Lower lobe of right lung (tissue), 2 donors: ENCODE measurements at regions not wholly inside any gene's neighbourhood (a gene's known extent, or its start where the extent isn't known, plus 50 kb on each side); places are given as distances from the start of the nearest gene placed in this dataset.
"Not testable (repeated sequence)": the region's sequence is repeated elsewhere in the genome, so short reads cannot be mapped to it uniquely, and the experiment has no call there.

Experiments
- ATAC-seq, 2 donors: fragments of 200-7000 bp; cut with Tn5 transposase; one replicate each; pipeline ENCODE4 v1.9.1; 2020 to 2022; ENCODE audit warnings: mild to moderate bottlenecking in 2 of 2, moderate library complexity in 2 of 2
- DNase-seq: peaks from one replicate; pipeline ENCODE4 v3.0.0-alpha.2; 2020
- H3K27ac ChIP-seq: fragments of 200-600 bp; one replicate; pipeline ENCODE4 v1.8.0; 2022
- H3K27me3 ChIP-seq: fragments of 200-600 bp; one replicate; pipeline ENCODE4 v1.8.0; 2022; ENCODE audit warnings: low read depth
- H3K36me3 ChIP-seq: fragments of 200-600 bp; one replicate; pipeline ENCODE4 v1.8.0; 2022; ENCODE audit warnings: mild to moderate bottlenecking
- H3K4me1 ChIP-seq: fragments of 200-600 bp; one replicate; pipeline ENCODE4 v1.8.0; 2022
- H3K4me3 ChIP-seq: fragments of 200-600 bp; one replicate; pipeline ENCODE4 v1.8.0; 2022; ENCODE audit warnings: mild to moderate bottlenecking
- H3K9me3 ChIP-seq: fragments of 200-600 bp; one replicate; pipeline ENCODE4 v1.8.0; 2022
- intact Hi-C: fragments of 100-400 bp; cut with DNase I; formaldehyde crosslinking; loops from one replicate; pipeline ENCODE4 v1.11.0; 2022
- TF ChIP-seq, protein P1 (sequence below): fragments of 200-600 bp; IDR thresholded peaks from one replicate; pipeline ENCODE4 v1.8.0; 2022; ENCODE audit warnings: antibody characterized with exemption, mild to moderate bottlenecking
- donor health status: DM: no; HTN: yes; CAD: no; lungs with severe emphysema.

DNA sequence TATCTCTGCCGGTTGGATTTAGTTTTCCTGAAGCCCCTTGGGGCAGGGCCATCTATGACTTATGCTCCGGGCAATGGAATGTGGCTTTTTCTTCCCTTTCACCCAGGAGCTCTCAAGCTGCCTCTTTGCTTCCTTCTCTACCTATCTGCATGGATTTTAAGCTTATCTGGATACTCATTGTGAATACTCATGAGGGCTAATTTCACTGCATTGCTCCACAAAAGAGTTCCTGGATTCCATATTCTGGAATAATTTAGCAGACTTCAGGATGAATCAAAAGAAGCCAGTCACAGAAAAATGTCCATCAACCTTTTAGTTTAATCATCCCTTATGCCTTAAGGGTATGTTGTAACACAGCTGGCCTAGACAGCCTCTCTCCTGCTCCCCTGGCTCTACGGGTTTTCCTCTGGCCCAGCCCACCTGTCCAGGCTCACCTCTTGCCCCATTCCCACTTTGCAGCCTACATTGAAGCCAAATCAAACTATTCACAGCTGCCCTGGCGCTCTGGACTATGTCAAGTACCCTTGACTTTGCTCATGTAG lies 122.8 kb upstream of the RMDN2 start:
- Histone ChIP-seq H3K36me3 (no peaks in the 10 kb centered on the region), H3K27me3 (no peaks in the 10 kb centered on the region), H3K4me3 (no peak overlapping the region), H3K9me3 (no peaks in the 10 kb centered on the region), H3K4me1 (peaks cover 7% of the 10 kb centered on the region), H3K27ac (no peak overlapping the region)
- intact Hi-C loops = no loop called here
- TF ChIP-seq, protein P1, sequence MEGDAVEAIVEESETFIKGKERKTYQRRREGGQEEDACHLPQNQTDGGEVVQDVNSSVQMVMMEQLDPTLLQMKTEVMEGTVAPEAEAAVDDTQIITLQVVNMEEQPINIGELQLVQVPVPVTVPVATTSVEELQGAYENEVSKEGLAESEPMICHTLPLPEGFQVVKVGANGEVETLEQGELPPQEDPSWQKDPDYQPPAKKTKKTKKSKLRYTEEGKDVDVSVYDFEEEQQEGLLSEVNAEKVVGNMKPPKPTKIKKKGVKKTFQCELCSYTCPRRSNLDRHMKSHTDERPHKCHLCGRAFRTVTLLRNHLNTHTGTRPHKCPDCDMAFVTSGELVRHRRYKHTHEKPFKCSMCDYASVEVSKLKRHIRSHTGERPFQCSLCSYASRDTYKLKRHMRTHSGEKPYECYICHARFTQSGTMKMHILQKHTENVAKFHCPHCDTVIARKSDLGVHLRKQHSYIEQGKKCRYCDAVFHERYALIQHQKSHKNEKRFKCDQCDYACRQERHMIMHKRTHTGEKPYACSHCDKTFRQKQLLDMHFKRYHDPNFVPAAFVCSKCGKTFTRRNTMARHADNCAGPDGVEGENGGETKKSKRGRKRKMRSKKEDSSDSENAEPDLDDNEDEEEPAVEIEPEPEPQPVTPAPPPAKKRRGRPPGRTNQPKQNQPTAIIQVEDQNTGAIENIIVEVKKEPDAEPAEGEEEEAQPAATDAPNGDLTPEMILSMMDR = no peak
- peak; percentile 98 to 99 for ATAC-seq
- DNase-seq = peak; percentile 80

DNA sequence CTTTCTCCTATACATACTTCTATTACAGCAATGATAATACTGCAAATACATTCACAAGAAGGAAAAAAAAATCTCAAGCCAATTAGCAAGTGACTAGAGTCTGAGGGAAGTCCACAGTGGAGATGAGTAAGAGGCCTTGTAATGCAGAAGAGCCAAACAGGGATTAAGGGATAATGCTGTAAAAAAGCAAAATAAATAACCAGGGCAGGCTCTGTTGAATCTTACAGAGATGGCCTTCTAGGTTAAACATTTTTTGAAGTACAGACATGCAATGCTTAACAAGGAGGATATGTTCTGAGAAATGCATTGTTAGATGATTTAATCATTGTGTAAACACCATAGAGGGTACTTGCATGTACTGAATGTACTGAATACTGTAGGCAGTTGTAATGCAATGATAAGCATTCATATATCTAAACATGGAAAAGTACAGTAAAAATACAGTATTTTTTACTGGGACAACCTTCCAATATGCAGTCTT lies 122.1 kb upstream of the RMDN2 start:
- intact Hi-C loops = no loop called here
- no peak overlapping the region for H3K27ac ChIP-seq
- H3K4me3 ChIP-seq = no peak overlapping the region
- H3K27me3 ChIP-seq = no peaks in the 10 kb centered on the region
- ATAC-seq = peak; percentile 59 to 85
- no peak for DNase-seq
- no peaks in the 10 kb centered on the region for H3K9me3 ChIP-seq
- TF ChIP-seq, protein P1 = no peak
- H3K36me3 ChIP-seq = no peaks in the 10 kb centered on the region
- peaks cover 7% of the 10 kb centered on the region for H3K4me1 ChIP-seq

DNA sequence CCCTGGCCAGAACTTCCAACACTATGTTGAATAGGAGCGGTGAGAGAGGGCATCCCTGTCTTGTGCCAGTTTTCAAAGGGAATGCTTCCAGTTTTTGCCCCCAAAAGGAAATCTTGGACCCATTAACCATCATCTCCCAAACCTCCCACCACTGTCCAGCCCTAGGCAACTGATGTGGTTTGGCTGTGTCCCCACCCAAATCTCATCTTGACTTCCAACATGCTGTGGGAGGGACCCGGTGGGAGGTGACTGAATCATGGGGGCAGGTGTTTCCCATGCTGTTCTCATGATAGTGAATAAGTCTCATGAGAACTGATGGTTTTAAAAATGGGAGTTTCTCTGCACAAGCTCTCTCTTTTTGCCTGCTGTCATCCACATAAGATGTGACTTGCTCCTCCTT lies 119.1 kb upstream of the RMDN2 start:
- H3K4me3 ChIP-seq, ATAC-seq, intact Hi-C loops, H3K9me3 ChIP-seq, H3K27ac ChIP-seq, DNase-seq, H3K27me3 ChIP-seq, H3K36me3 ChIP-seq: not testable (repeated sequence)
- H3K4me1 ChIP-seq = peaks cover 18% of the 10 kb centered on the region

DNA sequence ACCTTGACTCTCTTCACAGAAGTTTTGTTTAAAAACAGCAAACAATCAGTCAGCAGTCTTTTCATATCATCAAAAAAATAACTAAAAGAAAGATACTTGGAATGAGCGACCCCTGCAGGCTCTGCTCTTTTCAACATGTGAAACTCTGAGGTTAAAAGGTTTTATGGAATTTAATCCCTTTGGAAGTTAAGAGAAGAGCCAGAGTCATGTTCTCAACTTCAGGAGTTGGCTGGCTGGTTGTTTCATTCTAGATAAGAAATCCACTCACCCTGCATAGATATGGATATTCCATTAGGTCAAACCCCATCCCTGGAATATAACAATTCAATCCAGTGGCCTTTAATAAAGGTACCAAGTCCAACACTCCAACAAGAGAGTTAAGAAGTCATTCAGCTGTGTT lies 115.6 kb upstream of the RMDN2 start:
- Histone ChIP-seq H3K4me1 (peaks cover 11% of the 10 kb centered on the region), H3K4me3 (no peak overlapping the region), H3K27ac (no peak overlapping the region), H3K27me3 (no peaks in the 10 kb centered on the region), H3K36me3 (no peaks in the 10 kb centered on the region), H3K9me3 (no peaks in the 10 kb centered on the region)
- intact Hi-C loops = no loop called here
- no peak for DNase-seq
- ATAC-seq = peak in 1 of 2 donors; percentile 37
- TF ChIP-seq, protein P1 = peak; percentile 51

DNA sequence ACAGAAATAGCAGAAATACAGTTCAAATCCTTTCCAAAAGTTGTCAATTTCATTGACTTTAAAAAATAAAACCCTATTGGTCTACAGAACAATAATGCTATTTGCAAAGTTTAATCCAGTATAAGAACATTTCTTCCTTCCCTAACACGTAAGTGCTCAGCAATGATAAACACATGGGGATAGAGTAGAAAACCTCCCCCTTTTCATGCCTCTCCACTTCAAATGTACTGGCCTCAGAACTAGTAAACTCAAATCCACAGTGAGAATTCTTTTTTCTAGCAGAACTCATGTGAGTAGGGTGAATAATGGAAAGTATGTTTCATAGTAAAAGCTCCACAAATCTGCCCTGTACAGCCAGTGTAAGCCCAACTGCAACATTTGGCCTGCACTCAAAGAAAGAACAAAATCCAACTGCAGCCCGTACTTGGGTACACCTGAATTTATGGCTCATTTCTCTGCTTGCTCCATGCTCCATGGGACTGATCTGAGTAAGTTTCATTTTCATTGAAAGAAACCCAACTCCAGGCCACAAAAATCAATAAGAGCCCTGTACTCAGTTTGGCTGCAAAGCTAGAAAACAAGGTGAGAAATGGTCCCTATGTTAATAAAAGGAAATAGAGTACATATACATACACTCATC lies 115.0 kb upstream of the RMDN2 start:
- intact Hi-C loops = no loop called here
- Histone ChIP-seq H3K9me3 (no peaks in the 10 kb centered on the region), H3K27me3 (no peaks in the 10 kb centered on the region), H3K4me1 (peaks cover 11% of the 10 kb centered on the region), H3K4me3 (no peak overlapping the region), H3K27ac (no peak overlapping the region), H3K36me3 (no peaks in the 10 kb centered on the region)
- TF ChIP-seq, protein P1 = no peak
- ATAC-seq (no peak), DNase-seq (no peak)

DNA sequence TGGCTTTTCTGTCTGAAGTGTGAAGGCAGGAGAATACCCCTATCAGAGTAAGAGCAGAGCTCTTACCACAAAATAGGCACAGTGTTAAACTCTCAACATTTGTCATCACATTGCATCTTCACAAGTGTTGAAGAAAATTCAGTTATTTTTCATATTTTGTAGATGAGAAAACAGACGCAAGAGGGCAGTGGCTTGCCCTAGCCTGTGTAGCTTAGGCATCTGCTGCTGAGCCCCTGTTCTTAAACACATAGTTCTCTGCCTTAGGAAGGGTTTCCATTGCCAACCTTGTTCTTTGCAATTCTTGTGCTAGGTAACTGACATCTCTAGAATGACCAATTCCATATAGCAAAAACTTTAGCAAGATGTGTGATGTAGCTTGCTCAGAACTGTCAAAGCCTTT lies 112.7 kb upstream of the RMDN2 start:
- TF ChIP-seq, protein P1 = no peak
- Histone ChIP-seq H3K27me3 (no peaks in the 10 kb centered on the region), H3K4me1 (peaks cover 11% of the 10 kb centered on the region), H3K4me3 (no peak overlapping the region), H3K27ac (no peak overlapping the region), H3K9me3 (no peaks in the 10 kb centered on the region), H3K36me3 (no peaks in the 10 kb centered on the region)
- no peak for DNase-seq
- intact Hi-C loops = no loop called here
- no peak for ATAC-seq
